Epithelial cell of prostate (primary cell): ENCODE measurements at regions not wholly inside any gene's neighbourhood (a gene's known extent, or its start where the extent isn't known, plus 50 kb on each side); places are given as distances from the start of the nearest gene placed in this dataset.

Source experiments
- DNase-seq: peaks from one replicate; pipeline ENCODE4 v3.0.0-alpha.2; 2011; ENCODE audit warnings: low read depth, low spot score
- H3K27ac ChIP-seq: fragments of 450-650 bp; 2 replicates; pipeline ENCODE4 v1.5.1; 2017; ENCODE audit warnings: mild to moderate bottlenecking

- DNase-seq: no peak
- no peak overlapping the region for H3K27ac ChIP-seq
Observed at GRCh38 chr11:98100689-98101088, 920.1 kb upstream of the CNTN5 start.

DNA sequence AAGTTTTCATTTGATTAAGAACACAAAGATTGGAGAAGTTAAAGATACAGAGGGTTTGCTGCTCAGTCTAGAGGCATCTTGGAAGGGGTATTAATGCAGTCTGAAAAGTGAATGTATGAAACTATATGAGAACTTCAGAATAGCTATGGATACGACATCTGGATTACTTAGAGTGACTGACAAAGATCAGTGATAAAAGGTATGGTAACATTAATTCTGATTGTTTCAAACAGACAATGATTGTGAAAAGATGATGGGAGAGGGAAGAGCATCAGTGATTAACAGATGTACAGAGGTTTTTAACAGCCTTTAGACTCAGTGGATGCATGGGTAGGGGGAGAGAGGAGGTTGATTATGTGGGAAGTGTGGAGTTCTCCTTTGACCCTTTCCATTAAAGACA, 919.4 kb upstream of the CNTN5 start:
- no peak for DNase-seq
- H3K27ac ChIP-seq: no peak overlapping the region

GRCh38 chr11:98104249-98104648, 916.5 kb upstream of the CNTN5 start:
- DNase-seq: no peak

GRCh38 chr11:98107736-98108135, 913.0 kb upstream of the CNTN5 start:
- H3K27ac ChIP-seq: no peak overlapping the region
- no peak for DNase-seq

More at GRCh38 chr11:98104249-98104648, 916.5 kb upstream of the CNTN5 start:
- no peak overlapping the region for H3K27ac ChIP-seq

- no peak for DNase-seq
- H3K27ac ChIP-seq: no peak overlapping the region
Observed at GRCh38 chr11:98110030-98110429, 910.7 kb upstream of the CNTN5 start.

GRCh38 chr11:98115873-98116272, 904.9 kb upstream of the CNTN5 start:
- no peak overlapping the region for H3K27ac ChIP-seq

GRCh38 chr11:98130117-98130625, 890.6 kb upstream of the CNTN5 start:
- H3K27ac ChIP-seq: no peak overlapping the region
- no peak for DNase-seq

More at GRCh38 chr11:98115873-98116272, 904.9 kb upstream of the CNTN5 start:
- no peak for DNase-seq

DNA sequence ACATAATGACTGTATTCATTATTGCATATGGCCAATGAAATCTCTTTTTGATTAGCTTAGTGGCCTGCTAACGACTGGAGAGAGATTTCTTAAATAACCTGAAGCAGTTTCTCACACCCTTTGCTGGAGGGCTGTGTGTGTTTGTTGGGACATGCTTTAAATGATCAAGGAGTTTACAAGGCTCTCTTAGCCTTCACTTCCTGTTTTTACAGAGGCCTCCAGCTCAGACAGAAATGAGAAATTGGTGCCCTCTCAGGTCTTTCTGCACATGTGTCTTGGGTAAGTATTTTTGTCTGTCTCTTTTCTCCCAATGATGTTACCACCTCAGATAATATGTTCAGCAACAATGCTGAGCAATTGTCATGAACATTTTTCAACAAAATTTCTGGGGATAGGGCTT, 884.4 kb upstream of the CNTN5 start:
- DNase-seq: no peak
- no peak overlapping the region for H3K27ac ChIP-seq

GRCh38 chr11:98137437-98137836, 883.3 kb upstream of the CNTN5 start:
- no peak overlapping the region for H3K27ac ChIP-seq
- DNase-seq: no peak

DNA sequence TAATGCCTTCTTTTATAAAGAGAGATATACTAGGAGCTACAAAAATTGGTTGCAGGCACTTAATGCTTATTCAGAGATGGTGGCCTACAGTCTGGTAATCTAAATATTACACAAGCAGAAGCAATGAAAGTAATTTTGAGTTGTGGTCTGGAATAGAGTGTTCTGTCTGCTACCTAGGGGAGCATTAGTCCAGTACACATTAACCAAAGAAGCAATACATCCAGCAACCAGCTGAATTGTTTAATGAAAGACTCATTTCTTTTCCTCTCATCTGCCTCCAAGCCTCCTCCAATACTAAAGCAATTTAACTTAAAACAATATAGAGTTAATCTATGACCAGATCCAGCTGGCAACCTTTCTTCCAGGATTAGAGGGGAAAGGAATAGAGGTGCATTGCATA, 877.1 kb upstream of the CNTN5 start:
- no peak overlapping the region for H3K27ac ChIP-seq
- no peak for DNase-seq

GRCh38 chr11:98153752-98154151, 867.0 kb upstream of the CNTN5 start:
- H3K27ac ChIP-seq: no peak overlapping the region
- no peak for DNase-seq

DNA sequence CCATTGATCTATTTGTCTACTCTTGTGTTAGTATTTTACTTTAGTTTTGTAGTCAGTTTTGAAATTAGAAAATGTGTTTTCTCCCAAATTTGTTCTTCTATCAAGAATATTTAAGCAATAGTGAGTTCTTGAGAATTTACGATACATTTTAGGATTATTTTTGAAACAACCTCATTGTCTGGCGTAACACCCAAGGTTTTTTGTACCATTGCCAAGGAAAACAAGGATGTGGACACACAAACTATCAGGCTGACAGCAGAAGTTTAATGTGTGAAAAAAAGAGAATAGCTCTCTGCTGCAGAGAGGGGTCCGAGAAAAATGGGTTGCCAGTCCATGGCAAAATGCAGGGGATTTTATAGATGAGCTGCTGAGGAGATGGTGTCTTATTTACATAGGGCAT, 865.1 kb upstream of the CNTN5 start:
- DNase-seq: no peak
- H3K27ac ChIP-seq: no peak overlapping the region

DNA sequence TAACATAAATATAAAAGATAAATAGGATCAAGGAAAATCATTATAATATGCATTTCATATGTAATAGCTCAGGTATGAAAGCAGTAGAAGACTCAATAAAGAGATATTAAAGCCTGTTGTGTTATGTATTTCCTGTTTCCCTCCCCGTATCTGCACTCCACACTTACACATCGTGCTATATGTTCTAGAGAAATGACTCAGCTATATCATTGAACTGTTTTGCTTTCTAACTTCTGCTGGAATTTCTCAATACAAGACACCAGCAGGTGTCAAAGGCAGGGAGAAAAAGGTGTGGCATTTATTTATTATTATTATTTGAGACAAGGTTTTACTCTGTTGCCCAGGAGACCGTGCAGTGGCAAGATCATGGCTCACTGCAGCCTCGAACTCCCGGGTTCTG, 842.8 kb upstream of the CNTN5 start:
- DNase-seq: no peak
- H3K27ac ChIP-seq: no peak overlapping the region

GRCh38 chr11:98180511-98180910, 840.2 kb upstream of the CNTN5 start:
- DNase-seq: no peak
- H3K27ac ChIP-seq: no peak overlapping the region

DNA sequence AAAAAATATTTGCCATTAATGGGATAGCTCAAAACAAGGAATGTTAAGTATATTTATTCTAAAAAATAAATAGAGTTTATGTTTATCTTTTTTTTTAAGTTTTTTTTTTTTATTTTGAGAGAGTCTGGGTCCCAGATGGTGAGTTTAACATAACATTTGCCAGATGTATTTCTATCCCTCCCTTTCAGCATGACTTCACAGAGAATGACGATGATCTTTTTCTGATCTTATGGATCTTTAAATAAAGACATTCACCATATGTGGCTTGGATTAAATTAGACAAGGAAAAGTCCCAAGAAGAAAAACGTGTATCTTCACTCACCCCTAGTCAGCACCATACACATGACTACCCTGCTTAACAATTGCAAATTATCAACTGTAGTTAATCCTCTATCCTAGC, 839.8 kb upstream of the CNTN5 start:
- no peak for DNase-seq

DNA sequence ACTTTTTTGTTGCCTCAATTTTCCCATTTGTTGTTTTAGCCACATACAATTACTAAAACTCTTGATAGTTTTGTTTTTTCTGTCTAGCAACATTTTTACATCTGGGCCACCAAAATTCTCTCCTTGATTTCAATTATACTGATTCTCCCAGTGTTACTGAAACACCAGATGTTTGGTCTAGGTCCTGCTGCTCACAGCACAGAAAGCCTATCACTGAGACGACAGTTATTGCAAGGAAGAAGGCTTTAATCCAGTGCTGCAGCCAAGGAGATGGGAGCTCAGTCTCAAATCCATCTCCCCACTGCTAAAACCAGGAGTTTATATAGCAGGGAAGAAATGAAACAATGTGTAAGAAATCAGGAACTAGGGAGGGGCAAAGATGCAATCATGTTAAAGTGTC, 837.7 kb upstream of the CNTN5 start:
- no peak for DNase-seq
- no peak overlapping the region for H3K27ac ChIP-seq

More for the DNA sequence above, 839.8 kb upstream of the CNTN5 start:
- H3K27ac ChIP-seq: no peak overlapping the region

- no peak overlapping the region for H3K27ac ChIP-seq
- no peak for DNase-seq
Observed at GRCh38 chr11:98185245-98185644, 835.5 kb upstream of the CNTN5 start.

GRCh38 chr11:98194611-98195010, 826.1 kb upstream of the CNTN5 start:
- H3K27ac ChIP-seq: no peak overlapping the region
- no peak for DNase-seq

DNA sequence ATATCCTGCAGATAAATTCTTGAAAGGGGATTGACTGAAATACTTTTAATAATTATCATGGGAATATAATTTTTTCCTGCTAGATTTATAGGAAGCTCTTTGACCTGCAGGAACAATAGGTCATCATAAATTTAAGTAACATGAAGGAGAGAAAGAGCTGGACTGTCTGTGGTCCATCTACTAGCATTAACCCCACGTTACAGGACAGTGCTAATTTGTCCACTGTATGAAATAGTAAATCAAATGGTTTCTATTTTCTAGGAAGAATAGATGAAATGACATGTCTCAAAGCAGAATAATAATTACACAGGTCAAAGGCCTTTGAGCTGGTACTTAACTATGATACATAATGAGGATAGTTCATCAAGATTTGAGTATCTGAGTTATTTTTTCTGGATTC, 825.4 kb upstream of the CNTN5 start:
- H3K27ac ChIP-seq: no peak overlapping the region
- DNase-seq: no peak

DNA sequence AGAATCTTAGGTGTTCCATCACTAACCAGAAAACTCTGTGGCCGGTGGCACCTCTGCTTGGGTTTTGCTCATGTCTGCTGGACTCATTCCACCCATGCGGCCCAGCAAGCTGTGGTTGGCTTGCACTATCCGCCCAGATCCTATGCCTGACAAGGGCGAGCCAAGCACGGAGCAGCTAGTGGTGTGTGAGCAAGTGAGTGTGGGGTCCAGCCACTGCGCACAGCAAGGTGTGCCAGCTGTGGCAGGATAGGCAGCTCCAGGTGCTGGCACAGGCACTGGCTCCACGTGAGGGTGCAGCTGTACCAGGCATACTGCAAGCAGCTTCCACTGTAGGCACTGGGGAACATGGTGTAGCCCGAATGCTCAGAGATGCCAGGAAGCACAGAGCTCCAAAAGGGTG, 813.7 kb upstream of the CNTN5 start:
- no peak for DNase-seq
- H3K27ac ChIP-seq: no peak overlapping the region

GRCh38 chr11:98227278-98227677, 793.5 kb upstream of the CNTN5 start:
- DNase-seq: no peak
- H3K27ac ChIP-seq: no peak overlapping the region

DNA sequence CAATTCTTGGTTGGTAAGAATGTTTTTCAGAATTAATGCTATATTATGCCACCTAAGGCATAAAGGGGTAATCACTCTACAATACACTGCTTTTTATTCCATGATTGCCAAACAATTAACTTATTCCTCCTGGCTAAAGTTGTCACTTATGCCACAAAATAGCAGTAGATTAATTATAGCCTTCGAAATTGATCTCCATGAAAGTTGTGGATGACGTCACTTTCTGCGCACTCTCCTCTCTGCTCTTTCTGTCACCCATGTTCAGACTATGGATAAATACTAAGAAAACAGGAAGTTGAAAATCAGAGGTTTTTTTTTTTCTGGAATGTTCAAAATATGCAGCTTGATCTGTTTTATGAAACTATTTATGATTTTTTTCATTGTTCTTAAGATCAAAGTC, 790.1 kb upstream of the CNTN5 start:
- no peak for DNase-seq
- H3K27ac ChIP-seq: no peak overlapping the region

DNA sequence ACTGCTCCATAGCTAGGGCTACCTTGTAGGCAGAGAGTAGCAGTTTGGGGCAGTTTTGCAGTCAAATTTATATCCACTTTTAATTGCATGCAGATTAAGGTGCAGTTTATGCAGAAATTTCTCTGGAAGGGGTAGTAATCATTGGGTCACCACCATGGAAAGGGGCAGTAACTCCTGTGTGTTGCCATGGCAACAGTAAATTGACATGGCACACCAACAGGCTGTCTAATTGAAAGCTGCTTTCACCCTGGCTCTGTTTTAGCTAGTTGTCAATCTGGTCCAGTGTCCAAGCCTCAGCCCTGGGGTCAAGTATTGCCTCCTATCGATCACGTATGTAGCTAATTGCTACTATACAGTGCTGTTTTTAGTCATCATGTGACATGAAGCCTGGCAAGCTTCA, 786.1 kb upstream of the CNTN5 start:
- DNase-seq: no peak
- no peak overlapping the region for H3K27ac ChIP-seq
